IPS-18c (cell line): ENCODE measurements at regions not wholly inside any gene's neighbourhood (a gene's known extent, or its start where the extent isn't known, plus 50 kb on each side); places are given as distances from the start of the nearest gene placed in this dataset.

ENCODE experiments used
- H3K4me3 ChIP-seq: 2 replicates; pipeline ENCODE4 v1.7.0; 2013; ENCODE audit warnings: low read depth, mild to moderate bottlenecking, low read length, moderate library complexity; ENCODE audit not compliant: insufficient read depth
- H3K9me3 ChIP-seq: one replicate; pipeline ENCODE4 v1.6.1; 2013; ENCODE audit warnings: mild to moderate bottlenecking, low read length, moderate library complexity; ENCODE audit not compliant: control insufficient read depth, insufficient read depth

DNA sequence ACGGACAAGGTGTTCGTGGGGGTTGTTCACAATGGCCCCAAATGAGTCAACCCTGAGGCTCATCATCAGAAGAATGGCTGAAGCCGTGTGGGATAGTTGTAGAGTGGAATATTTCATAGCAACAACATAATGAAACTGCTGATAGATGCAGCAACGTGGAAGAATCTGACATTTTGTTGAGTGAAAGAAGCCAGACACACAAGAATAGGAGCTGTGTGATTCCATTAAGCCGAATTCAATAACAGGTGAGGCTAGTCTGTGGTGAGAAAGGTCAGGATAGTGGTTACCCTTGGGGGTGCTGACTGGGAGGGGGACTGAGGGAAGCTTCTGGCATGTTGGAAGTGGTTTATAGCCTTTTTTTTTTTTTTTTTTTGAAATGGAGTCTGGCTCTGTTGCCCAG is 144.0 kb downstream of the SMAD6 start:
- no peak overlapping the region for H3K4me3 ChIP-seq
- peaks cover 2% of the 10 kb centered on the region for H3K9me3 ChIP-seq

DNA sequence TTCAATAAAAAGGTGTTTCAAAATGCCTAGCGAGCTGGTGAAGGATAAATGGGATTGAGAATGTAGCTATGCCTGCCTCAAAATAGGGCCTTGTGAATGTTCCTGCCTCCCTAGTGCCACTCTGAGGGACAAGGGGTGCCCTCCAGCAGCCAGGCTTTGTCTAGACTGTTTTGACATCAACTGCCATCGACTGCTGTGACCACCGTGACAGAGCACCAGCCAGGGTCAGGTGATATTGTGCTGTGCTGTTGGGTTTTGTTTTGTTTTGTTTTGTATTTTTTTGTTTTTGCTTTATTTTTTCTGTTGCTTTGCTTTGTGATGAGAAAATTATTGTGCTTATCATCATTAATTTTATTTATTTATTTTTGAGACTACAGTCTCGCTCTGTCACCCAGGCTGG is 144.8 kb downstream of the SMAD6 start:
- Histone ChIP-seq H3K4me3 (no peak overlapping the region), H3K9me3 (peaks cover 2% of the 10 kb centered on the region)

DNA sequence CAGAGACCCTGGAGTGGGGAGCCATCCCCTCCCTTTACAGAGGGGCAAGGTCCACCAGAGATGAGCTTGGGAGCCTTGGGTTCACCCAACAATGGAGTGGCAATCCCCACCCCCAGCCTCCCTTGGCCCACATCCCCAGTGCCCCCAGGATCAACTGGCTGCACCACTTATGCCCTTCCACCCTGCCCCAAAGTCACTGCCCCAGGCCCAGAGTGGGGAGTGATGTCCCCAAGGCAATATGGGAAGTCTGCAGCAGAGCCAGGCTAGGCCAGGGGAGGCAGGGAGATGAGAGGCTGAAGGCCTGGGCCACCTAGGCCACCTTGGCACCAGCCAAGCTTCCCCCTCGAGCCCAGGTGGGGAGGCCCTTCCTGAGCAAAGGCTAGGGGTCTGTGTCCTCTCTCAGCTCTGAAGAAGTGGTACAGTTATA is 145.5 kb downstream of the SMAD6 start:
- Histone ChIP-seq H3K9me3 (peaks cover 2% of the 10 kb centered on the region), H3K4me3 (no peak overlapping the region)

DNA sequence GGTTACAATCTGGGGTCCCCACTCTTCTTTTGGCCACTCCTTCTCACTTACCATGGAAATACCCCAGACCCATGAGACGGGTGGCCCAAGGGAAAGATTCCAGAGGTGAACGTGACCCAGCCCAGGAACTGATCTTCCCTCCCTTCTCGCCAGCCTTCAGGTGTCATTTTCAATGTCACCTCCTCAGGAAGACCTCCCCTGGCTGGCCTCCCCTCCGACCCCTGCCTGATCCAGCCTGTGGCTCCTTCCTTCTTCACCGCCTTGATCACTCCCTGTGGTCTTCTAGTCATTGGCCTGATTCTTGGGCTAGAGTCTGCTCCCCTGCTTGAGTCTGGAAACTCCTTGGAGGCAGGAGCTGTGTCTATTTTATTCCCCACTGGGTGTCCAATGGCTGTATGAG is 146.1 kb downstream of the SMAD6 start:
- Histone ChIP-seq H3K4me3 (no peak overlapping the region), H3K9me3 (peaks cover 2% of the 10 kb centered on the region)

DNA sequence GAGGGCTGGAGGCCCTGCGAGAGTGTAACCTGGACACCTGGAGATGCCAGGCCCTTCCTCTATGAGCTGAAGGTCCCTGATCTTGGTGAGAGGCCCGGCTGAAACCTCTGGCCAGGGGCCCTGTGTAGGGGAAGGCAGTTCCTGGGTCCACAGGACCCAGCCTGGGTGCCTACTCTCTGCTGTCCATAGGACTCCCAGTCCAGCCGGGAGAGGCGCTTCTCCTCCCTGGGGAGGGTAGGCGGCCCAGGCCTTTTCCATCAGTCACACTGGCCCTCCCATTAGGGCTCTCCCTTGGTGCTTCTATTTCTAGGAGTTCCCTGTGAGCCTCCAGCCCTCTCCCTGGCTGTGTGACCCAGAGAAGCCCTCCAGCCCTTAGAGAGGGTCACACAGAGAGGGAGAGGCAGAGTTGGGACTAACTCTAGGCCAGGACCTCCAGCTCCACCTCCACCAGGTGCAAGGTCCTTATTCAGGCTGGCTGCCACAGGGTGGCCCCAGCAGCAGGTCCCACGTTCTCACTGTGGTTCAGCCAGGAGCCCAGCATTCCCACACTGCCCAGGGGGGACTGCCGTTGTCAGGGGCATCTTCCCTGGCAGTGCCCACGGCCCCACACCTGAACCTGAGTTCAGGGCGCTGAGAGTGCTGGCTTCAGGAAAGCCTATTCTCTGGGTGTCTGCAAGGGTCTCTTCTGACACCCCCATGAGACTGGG is 146.8 kb downstream of the SMAD6 start:
- Histone ChIP-seq H3K9me3 (peaks cover 2% of the 10 kb centered on the region), H3K4me3 (no peak overlapping the region)

DNA sequence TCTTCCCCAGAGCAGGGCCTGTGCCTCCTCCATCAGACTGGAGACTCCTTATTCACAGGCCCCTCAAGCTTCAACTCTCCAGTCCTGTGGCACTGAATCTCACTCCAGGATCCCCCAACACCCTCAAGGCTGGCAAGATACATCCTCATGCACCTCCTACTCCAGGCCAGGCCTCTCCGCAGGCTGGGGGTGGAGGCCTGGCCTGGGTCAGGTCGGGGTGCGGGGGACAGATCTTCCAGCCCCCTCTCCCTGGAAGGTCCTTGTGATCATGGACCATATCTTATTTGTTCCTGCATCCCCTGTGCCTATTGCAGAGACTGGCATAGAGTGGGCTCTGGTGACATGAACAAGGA is 147.3 kb downstream of the SMAD6 start:
- Histone ChIP-seq H3K4me3 (no peak overlapping the region), H3K9me3 (peaks cover 2% of the 10 kb centered on the region)

DNA sequence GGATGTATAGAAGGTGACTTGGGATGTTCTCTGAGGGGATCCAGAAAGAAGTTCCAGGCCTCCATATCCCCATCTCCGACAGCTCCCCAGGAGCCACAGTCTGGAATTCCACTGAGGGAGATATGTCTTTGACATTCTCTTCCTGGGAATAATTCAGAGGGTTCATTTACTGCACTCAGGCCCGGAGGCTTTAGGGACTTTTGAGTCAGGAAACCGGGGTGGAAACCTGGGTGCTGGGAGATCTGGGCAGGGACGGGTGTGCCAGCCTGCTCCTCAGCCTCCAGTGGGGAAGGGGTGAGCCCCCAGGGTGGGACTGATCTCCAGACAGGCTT is 147.7 kb downstream of the SMAD6 start:
- H3K9me3 ChIP-seq = peaks cover 2% of the 10 kb centered on the region
- no peak overlapping the region for H3K4me3 ChIP-seq

DNA sequence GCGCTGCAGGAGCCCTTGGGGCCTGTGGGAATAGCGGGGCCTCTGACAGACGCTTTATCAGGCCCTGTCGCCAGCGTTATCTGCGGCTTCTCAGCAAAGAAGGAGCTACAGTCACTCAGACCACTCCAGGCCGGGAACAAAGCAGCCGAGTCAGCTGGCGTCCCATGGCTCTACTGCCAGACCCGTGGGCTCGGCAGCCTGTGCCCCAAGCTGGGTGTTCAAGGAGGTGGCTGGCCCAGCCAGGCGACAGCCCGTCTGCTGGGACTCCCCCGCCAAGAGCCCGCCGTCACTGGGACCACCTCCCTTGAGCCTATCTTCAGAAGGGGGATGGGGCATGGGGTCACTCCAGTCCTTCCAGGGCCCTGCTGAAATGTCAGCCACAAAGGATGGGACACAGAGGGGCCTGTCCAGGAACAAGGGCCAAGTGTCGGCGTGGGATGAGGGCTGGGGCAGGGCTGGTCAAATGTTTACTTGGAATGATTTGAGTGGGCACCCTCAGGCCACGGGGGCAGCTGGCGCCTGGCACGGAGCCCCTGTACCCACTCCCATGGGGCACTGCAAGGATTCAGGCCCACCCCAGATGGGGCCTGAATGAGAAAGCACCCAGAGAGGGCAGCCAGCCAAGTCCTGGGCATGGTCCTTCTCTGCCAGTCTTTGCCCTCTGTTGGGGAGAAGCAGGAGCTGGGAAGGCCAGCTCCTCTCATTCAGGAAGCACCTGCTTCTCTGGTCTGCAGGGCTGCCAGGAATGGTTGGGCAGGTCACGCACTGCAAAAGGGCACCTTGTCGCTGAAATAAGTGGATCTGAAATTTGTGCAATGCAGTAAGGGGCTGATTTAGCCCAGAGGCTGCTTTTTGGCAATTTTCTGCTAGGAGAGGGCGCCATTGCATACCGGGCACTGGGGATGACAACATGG is 148.3 kb downstream of the SMAD6 start:
- Histone ChIP-seq H3K9me3 (peaks cover 2% of the 10 kb centered on the region), H3K4me3 (no peak overlapping the region)

DNA sequence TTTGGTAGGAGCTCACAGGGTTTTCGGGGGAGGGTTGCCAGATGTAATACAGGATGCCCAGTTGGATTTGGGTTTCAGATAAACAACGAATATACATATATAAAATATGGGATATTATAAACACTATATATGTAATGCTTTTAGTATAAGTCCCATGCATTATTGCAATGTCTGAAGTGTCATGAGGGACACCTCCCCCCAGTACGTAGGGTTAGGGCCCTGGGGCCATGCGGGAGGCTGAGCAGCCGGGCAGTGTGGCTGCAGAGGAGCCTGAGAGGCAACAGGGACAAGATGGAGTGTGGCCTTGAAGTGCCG is 148.9 kb downstream of the SMAD6 start:
- no peak overlapping the region for H3K4me3 ChIP-seq
- peaks cover 2% of the 10 kb centered on the region for H3K9me3 ChIP-seq

DNA sequence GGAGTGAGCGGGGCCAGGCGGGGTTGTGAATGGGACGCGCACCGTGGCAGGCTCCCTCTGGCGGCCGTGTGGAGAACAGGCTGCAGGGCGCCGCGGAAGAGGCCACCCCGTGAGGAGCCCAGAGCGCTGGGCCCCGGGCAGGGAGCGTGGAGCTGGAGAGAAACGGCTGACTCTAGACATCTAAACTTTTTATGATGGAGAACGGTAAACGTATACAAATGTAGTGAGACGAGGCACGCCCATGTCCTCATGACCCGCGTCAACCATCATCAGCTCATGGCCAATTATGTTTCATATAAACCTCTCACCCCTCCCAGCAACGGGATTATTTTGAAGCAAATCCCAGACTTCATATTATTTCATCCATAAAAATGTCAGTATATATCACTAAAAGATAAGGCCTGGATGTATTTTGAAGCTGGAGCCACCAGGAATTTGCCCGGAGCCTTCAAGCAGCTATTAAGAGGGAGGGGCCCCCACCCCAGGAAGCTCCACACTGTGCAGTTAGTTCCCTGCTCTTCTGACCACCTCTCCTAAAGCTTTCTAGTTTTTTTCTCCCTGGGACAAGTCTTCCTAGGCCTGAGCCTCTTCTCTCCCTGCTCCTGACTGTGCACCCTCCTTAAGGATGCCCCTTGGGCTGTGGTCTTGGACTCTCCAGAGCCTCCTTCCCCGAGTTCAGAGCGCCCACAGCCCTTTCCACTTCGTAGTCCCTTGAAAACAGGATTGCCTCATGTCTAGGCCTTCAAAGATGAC is 149.5 kb downstream of the SMAD6 start:
- Histone ChIP-seq H3K4me3 (no peak overlapping the region), H3K9me3 (peaks cover 2% of the 10 kb centered on the region)

DNA sequence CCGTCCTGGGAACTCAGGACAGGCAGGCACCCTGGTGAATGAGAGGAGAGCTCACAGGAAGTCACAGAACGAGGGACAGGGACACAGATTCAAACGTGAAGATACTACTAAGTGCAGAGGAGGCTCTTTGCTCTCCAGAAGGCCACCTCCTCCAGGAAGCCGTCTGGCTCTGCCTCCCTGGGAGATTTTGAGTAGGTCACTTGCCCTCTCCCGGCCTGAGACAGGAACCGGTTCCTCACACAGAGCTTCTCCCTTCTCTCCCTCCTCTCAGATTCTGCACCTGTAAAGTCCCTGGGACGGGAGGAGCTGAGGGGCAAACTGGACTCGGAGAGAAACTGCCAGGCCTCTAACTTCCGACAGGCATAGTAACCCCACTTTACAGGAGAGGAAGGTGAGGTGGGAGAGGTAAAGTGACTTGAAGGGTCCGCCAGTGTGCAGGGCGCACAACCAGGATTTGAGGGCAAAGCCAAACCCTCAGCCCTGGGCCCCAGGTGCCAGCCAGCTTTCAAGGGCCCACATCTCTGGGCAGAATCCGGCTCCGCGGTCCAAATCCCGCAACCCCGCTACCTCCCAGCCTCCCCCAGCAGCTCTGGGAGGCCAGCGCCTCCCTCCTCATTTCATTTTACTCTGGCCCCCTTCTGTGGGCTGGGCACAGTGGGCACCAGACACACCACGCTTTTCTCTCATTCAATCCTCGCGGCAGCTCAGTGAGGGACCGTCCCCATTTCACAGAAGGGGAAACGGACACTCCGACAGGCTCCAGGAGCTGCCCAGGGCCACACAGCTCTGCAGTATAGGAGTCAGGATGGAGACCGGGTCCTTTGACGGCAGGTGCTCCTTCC is 150.2 kb downstream of the SMAD6 start:
- H3K4me3 ChIP-seq = no peak overlapping the region
- no peaks in the 10 kb centered on the region for H3K9me3 ChIP-seq

DNA sequence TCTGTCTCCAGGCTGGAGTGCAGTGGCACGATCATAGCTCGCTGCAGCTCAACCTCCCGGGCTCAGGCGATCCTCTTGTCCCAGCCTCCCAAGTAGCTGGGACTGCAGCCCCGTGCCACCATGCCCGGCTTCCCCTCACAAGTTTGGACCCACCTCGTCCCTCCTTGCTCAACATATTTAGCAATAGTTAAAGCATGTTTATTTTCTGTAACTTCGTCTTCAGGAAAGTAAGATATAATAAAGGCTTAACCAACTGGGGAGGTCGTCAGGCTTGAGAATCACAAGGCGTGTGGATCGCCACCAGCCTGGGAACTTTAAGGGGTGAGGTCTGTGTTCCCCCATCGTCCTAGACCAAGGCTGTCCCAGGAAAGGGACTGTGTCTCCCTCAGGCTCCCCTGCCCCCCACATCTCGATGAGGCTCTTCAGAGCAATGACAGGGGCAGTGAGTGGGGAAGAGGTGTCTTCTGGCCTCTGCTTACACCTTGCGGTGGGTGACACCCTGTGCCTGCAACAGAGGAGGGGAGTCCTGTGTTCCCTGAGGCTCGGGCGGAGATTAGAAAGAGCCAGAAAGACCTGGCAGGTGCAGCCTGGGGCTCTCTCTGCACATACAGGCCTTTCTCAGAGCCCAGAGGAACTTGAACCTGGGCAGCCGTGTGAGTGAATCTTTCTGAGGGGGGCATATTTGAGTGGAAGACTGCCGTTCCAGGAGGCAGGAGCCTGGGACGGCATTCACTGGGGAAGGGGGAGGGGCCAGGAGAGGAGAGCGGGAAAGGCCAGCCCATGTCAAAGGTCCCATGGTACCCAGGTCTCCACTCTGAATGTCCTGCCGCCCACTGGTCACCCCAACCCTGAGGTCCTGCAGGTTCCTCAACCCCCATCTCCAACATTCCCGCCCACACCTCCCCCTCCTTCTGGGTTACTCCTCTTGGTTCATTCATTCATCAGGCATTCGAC is 152.3 kb downstream of the SMAD6 start:
- no peak overlapping the region for H3K4me3 ChIP-seq
- no peaks in the 10 kb centered on the region for H3K9me3 ChIP-seq

DNA sequence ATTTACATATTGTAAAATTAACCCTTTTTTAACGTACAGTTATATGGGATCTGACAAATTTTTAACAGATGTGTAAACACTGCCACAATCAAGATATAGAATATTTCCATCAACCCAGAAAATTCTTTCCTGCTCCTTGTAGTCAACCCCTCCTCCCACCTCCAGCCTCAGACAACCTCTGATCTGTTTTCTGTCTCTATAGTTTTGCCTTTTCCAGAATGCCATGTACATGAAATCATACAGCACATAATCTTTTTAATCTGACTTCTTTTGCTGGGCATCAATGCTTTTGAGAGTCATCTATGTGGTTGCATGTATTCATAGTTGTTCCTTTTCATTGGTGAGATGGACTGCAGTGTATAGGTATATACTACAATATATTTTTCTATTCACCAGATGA is 153.0 kb downstream of the SMAD6 start:
- no peak overlapping the region for H3K4me3 ChIP-seq
- no peaks in the 10 kb centered on the region for H3K9me3 ChIP-seq

DNA sequence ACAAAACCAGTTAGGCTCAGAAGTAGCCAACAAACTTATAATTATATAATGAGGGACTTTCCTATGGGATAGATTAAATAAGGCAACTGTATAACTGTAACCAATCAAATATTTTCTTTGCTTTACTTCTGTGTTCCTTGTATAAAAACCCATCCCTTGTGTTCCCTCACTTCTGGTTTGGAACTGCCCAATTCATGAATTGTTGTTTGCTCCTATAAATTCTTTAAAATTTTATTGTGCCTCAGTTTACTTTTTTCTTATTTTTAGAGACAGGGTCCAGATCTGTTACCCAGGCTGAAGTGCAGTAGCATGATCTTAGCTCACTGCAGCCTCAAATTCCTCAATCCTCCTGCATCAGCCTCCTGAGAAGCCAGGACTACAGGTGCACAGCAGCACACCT is 155.7 kb downstream of the SMAD6 start:
- no peaks in the 10 kb centered on the region for H3K9me3 ChIP-seq

DNA sequence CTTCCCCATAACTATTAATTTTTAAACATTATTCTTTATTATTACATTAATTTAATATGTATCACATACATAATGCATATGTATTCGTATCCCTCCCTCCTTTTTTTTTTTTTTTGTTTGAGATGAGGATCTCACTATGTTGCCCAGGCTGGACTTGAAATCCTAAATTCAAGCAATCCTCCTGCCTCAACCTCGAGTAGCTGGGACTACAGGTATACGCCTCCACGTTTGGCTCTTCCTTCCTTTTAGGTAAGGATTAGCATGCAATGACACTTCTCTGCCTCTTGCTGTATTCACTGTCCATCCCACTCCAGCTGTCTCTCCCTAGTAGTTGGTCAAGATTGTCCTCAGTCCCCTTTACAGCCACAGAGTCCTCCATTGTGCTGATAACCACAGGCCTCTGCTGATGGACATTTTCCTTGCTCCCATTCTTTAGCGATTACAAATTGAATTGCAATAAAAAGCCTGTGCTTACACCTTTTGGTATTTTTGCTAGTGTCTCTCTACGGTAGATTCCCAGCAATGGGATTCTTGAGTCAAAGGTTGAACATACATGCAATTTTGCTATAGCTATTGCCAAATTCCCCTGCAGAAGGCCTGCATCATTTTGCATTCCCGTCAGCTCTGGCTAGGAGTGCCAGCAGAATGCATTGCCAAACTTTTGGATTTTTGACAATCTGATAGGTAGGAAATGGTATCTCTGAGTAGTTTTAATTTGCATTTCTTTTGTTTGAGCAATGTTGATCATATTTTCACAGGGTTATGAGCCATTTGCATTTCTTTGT is 156.6 kb downstream of the SMAD6 start:
- Histone ChIP-seq H3K4me3 (no peak overlapping the region), H3K9me3 (no peaks in the 10 kb centered on the region)

More for the DNA sequence above, 155.7 kb downstream of the SMAD6 start:
- H3K4me3 ChIP-seq = no peak overlapping the region
